ENCODE measurements at regions not wholly inside any gene's neighbourhood (a gene's known extent, or its start where the extent isn't known, plus 50 kb on each side); places are given as distances from the start of the nearest gene placed in this dataset.

DNA sequence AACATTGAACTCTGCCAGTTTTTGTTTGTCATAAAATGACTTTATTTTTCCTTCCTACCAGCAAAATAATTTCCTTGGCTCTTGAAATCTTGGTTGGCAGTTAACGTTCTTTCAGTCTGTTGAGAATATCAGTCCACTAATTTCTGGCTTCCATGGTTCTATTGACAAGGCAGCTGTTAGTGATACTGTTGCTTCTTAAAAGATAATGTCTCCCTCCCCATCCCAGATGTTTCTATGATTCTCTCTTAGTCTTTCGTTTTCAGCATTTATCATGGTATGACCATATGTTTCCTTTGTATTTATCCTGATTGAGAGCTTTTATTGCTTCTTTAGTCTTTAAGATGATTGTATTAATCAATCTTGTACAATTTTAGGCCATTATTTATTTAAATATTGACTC lies 81.1 kb upstream of the STK26 start:
- TF ChIP-seq CTCF (CRISPR knock-in tag; IDR thresholded peaks at IDR 0.05), result no peak
- no peak for TF ChIP-seq ATF1 (CRISPR knock-in tag; IDR thresholded peaks at IDR 0.05)
- TF ChIP-seq HDAC1 (CRISPR knock-in tag; IDR thresholded peaks at IDR 0.05), result no peak
- TF ChIP-seq BHLHE40 (IDR thresholded peaks at IDR 0.05; ENCODE audit: low read length), result no peak
- TF ChIP-seq, protein P1, sequence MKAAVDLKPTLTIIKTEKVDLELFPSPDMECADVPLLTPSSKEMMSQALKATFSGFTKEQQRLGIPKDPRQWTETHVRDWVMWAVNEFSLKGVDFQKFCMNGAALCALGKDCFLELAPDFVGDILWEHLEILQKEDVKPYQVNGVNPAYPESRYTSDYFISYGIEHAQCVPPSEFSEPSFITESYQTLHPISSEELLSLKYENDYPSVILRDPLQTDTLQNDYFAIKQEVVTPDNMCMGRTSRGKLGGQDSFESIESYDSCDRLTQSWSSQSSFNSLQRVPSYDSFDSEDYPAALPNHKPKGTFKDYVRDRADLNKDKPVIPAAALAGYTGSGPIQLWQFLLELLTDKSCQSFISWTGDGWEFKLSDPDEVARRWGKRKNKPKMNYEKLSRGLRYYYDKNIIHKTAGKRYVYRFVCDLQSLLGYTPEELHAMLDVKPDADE (CRISPR knock-in tag; IDR thresholded peaks at IDR 0.05), result no peak
- no peak for TF ChIP-seq MLX (CRISPR knock-in tag; IDR thresholded peaks at IDR 0.05)
- TF ChIP-seq, protein P2, sequence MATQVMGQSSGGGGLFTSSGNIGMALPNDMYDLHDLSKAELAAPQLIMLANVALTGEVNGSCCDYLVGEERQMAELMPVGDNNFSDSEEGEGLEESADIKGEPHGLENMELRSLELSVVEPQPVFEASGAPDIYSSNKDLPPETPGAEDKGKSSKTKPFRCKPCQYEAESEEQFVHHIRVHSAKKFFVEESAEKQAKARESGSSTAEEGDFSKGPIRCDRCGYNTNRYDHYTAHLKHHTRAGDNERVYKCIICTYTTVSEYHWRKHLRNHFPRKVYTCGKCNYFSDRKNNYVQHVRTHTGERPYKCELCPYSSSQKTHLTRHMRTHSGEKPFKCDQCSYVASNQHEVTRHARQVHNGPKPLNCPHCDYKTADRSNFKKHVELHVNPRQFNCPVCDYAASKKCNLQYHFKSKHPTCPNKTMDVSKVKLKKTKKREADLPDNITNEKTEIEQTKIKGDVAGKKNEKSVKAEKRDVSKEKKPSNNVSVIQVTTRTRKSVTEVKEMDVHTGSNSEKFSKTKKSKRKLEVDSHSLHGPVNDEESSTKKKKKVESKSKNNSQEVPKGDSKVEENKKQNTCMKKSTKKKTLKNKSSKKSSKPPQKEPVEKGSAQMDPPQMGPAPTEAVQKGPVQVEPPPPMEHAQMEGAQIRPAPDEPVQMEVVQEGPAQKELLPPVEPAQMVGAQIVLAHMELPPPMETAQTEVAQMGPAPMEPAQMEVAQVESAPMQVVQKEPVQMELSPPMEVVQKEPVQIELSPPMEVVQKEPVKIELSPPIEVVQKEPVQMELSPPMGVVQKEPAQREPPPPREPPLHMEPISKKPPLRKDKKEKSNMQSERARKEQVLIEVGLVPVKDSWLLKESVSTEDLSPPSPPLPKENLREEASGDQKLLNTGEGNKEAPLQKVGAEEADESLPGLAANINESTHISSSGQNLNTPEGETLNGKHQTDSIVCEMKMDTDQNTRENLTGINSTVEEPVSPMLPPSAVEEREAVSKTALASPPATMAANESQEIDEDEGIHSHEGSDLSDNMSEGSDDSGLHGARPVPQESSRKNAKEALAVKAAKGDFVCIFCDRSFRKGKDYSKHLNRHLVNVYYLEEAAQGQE (IDR thresholded peaks at IDR 0.05; ENCODE audit: borderline replicate concordance in 1 of 2, low read depth in 1 of 2, low read length in 2 of 2), result no peak
- TF ChIP-seq TAF1 (CRISPR knock-in tag; IDR thresholded peaks at IDR 0.05), result no peak
- TF ChIP-seq MLLT10 (CRISPR knock-in tag; IDR thresholded peaks at IDR 0.05), result no peak
- TF ChIP-seq, protein P3, sequence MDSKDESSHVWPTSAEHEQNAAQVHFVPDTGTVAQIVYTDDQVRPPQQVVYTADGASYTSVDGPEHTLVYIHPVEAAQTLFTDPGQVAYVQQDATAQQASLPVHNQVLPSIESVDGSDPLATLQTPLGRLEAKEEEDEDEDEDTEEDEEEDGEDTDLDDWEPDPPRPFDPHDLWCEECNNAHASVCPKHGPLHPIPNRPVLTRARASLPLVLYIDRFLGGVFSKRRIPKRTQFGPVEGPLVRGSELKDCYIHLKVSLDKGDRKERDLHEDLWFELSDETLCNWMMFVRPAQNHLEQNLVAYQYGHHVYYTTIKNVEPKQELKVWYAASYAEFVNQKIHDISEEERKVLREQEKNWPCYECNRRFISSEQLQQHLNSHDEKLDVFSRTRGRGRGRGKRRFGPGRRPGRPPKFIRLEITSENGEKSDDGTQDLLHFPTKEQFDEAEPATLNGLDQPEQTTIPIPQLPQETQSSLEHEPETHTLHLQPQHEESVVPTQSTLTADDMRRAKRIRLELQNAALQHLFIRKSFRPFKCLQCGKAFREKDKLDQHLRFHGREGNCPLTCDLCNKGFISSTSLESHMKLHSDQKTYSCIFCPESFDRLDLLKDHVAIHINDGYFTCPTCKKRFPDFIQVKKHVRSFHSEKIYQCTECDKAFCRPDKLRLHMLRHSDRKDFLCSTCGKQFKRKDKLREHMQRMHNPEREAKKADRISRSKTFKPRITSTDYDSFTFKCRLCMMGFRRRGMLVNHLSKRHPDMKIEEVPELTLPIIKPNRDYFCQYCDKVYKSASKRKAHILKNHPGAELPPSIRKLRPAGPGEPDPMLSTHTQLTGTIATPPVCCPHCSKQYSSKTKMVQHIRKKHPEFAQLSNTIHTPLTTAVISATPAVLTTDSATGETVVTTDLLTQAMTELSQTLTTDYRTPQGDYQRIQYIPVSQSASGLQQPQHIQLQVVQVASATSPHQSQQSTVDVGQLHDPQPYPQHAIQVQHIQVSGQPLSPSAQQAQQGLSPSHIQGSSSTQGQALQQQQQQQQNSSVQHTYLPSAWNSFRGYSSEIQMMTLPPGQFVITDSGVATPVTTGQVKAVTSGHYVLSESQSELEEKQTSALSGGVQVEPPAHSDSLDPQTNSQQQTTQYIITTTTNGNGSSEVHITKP (CRISPR knock-in tag; IDR thresholded peaks at IDR 0.05; ENCODE audit: low read depth), result no peak
- no peak for TF ChIP-seq ZNF709 (CRISPR knock-in tag; IDR thresholded peaks at IDR 0.05)
- no peak for TF ChIP-seq SP1 (IDR thresholded peaks at IDR 0.05)
- TF ChIP-seq SP1 (CRISPR knock-in tag; IDR thresholded peaks at IDR 0.05), result no peak
- no peak for TF ChIP-seq NKX3-1 (CRISPR knock-in tag; IDR thresholded peaks at IDR 0.05)
- no peak for TF ChIP-seq HCFC1 (IDR thresholded peaks at IDR 0.05; ENCODE audit: low read depth, low read length)

All from HepG2 (cell line).